ENCODE measurements at regions not wholly inside any gene's neighbourhood (a gene's known extent, or its start where the extent isn't known, plus 50 kb on each side); places are given as distances from the start of the nearest gene placed in this dataset.

- no peak for DNase-seq
These were observed 363.1 kb downstream of the PLPP3 start for GRCh38 chr1:56216218-56216617.

DNA sequence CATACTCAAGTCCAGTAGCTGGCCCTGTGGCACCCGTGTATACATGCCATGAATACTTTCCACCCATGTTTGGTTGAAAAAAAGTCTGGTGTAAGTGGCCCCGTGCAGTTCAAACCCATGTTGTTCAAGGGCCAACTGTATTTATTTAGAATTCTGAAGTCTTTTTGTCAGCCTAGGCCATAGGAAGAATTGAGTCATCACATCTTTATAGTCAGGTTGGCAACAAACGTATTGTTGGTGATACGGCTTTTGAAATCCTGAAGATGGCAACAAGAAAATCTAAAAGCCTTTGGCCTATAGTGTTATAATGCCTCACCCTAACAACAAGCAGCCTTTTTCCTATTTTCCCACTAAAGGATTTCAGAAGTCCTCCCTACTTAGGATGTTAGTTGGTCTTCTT lies 363.6 kb downstream of the PLPP3 start:
- DNase-seq = no peak

DNA sequence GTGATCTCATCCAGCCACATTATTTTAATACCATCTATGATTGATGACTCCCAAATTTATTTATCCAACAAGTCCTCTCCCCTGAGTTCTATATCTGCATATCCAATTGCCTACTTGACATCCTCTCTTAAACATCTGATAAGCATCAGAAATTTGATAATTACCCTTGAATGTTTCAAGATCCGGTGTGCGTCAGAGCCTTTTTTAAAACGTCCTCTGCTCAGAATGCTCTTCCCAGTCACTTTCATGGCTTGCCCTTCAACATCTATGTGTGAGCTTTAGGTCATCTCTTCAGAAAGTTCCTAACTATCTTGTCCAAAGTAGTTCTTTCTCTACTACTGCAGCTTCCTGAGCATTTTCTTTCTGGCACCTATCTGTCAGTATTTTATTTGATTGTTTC lies 364.3 kb downstream of the PLPP3 start:
- DNase-seq = no peak

DNA sequence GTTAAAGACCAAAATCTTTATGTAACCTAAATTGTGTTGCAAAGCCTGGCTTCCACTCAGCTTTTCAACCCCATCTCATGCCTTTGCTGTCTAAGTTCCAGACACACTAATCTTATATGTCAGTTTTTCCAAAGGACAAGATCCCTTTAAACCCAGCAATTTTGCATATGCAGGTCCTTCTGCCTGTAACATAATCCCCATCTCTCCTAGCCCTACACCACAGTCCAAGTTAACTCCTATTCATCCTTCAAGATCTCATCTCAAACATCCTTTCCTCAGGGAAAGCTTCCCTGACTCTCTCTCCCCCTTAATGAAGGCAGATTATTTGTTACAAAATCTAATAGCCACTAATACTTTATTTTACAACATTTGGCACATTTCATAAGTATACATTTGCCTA lies 366.3 kb downstream of the PLPP3 start:
- DNase-seq = no peak

- no peak for DNase-seq
These were observed 367.2 kb downstream of the PLPP3 start for GRCh38 chr1:56212143-56212542.

- DNase-seq = no peak
These were observed 373.0 kb downstream of the PLPP3 start for GRCh38 chr1:56206391-56206790.

DNA sequence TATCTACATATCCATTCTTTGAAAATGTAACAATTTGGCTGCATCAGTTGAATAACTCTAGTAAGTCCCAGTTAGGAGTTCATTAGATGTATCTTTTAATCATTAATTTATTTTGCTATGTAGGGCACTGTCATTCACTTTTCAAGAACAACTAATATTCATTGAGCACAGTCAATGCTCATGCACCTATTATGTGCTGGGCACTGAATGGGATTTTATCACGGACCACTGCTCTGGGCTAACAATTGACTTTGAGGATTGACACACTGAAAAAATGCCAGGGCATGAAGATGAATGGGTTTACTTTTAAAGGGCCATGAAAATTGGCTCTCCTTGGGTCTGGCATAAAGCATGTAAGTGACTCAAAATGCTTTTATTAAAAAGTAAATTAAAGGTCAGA lies 375.2 kb downstream of the PLPP3 start:
- DNase-seq = no peak

DNA sequence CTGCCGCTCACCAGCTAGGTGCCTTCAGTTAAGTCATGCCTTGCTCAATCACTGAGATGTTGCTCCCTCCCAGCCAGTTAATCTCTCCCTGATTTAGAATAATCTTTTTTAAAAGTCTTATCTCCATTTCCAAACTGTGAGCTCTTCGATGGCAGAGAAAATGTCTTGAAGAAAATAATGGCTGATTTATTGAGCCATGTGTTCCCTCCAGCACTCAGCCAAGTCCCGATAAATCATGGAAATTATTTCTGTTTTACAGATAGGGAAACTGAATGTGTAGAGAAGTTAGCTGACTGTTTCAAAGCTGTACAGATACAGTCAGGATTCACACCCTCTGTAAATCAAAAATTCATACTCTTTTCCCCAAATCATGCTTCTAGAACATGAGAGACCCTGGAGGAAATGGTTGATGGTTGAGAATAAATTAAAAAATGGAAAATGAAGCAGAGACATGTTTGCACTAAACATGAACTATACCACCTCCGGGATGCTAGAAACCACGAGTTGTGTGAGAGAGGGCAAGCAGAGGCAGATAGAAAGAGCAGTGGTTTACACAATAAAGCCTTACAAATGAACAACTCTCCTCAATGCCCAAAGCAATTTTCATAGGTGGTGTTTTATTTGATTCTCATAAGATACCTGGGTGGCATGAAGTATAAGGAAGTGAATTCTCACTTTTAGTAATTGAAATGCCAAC lies 376.4 kb downstream of the PLPP3 start:
- DNase-seq = no peak

DNA sequence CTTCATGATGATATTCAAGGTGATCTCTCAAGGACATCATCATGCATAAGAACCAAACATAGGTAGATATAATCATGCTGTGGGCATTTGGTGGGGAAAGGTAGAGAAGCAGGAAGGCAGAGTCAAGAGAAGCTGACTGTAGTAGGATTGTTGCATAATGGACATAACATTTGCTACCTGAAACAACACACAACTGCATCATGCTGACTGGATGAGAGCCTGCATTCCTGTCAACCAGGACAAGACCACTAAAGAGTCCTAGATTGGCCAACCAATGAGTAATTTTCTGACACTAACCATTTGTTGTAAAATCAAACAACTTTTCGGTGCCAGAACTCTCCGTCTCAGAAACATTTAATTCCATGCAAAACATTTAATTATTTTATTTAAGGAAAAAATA lies 377.2 kb downstream of the PLPP3 start:
- no peak for DNase-seq

GRCh38 chr1:56200896-56201295 lies 378.5 kb downstream of the PLPP3 start:
- DNase-seq = no peak

GRCh38 chr1:56200442-56200841 lies 378.9 kb downstream of the PLPP3 start:
- peak; percentile 55 for DNase-seq

GRCh38 chr1:56199956-56200355 lies 379.4 kb downstream of the PLPP3 start:
- DNase-seq = no peak

DNA sequence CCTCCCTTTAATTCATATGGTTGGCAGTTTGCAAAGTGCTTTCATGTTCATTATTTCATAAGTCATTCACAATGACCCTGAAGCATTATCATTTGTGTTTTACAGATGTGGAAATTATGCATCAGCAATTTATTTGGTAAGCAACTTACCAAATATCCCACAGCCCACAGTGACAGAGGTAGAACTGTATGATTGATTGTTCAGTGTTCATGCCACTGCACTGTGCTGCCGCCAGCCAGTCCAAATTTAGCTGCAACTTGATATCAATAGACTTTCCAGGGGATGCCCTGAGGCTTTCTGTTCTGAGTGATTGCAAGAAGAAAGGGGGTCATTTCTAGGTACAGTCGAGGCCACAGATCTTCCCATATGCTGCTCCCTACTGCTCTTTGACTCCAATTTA lies 380.3 kb downstream of the PLPP3 start:
- DNase-seq = no peak

DNA sequence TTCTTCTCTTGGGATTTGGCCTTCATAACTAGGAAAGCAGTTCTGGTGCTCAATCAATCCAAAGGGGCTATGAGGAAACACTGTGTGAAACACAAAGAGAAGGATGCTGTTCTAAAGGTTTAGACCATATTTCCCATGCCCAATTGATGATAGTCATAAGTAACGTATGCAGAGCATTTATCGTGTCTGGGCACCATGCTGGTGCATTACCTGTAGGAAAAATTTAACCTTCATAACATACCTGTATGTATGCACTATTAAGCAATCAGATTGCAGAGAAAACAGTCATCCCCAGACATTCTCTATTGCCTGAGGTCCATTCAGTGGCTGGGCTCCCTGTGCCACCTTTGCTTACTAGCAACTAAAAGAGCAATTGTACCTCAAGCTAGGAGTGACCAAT lies 381.4 kb downstream of the PLPP3 start:
- no peak for DNase-seq

DNA sequence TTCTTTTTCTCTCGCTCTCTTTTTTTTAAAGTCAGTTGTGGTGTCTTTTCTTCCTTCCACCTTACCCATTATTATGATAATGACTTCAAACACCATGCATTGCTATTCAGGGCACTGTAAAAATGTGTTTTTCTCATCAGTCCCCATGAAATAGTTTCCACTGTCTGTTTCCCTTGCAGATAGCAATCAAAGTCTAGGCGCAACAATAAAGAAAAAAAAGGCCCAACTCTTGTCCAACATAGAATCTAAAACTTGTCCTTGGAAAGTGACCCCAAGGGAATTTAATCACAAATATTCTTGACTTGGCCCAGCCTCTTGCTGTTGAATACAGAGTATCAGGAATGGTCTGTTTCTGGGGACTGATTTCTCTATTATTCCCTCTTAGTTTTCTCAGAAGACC lies 382.5 kb downstream of the PLPP3 start:
- no peak for DNase-seq

- DNase-seq = no peak
These were observed 384.6 kb downstream of the PLPP3 start for GRCh38 chr1:56194701-56195300.

GRCh38 chr1:56193656-56194055 lies 385.7 kb downstream of the PLPP3 start:
- no peak for DNase-seq

GRCh38 chr1:56191369-56191768 lies 388.0 kb downstream of the PLPP3 start:
- no peak for DNase-seq

GRCh38 chr1:56190806-56191365 lies 388.5 kb downstream of the PLPP3 start:
- no peak for DNase-seq

- DNase-seq = no peak
These were observed 389.2 kb downstream of the PLPP3 start for GRCh38 chr1:56189946-56190805.

GRCh38 chr1:56189454-56189853 lies 389.9 kb downstream of the PLPP3 start:
- DNase-seq = no peak

GRCh38 chr1:56188855-56189254 lies 390.5 kb downstream of the PLPP3 start:
- no peak for DNase-seq

DNA sequence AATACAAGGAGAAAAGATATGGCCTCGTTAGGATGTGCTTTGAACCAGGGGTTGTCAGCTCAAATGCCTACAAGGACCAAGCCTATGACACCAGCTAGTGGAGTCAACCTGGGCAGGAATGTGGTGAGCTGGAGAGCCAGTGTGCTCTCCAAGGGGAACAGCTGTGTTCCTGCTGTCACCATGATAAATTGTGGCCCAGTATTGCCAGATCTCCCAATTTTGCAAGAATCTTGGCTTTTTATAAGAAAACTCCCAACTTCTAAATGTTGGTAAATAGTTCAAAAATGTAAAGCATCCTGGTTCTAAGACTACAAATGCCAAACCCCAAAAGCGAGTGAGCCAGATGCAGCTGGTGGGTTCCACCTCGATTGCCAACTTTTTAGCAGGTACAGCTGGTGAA lies 391.1 kb downstream of the PLPP3 start:
- DNase-seq = no peak

DNA sequence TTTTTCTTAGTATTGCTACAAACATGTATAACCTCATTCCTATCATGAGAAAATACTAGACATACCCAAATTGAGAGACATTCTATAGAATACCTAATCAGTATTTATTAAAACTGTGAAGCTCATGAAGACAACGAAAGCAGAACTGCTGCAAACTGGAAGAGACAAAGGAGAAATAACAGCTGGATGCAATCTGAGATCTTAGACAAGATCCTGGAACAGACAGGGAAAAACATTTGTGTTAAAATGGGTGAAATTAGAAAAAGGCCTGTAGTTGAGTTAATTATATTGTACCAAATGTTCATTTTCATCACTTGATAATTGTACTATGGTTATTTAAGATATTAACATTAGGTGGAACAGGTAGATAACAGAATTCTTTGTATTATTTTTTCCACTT lies 392.0 kb downstream of the PLPP3 start:
- no peak for DNase-seq

All from SHP77 treated with DMSO at 0.1 percent for 48 hours (cell line).